ENCODE measurements at regions not wholly inside any gene's neighbourhood (a gene's known extent, or its start where the extent isn't known, plus 50 kb on each side); places are given as distances from the start of the nearest gene placed in this dataset.

DNA sequence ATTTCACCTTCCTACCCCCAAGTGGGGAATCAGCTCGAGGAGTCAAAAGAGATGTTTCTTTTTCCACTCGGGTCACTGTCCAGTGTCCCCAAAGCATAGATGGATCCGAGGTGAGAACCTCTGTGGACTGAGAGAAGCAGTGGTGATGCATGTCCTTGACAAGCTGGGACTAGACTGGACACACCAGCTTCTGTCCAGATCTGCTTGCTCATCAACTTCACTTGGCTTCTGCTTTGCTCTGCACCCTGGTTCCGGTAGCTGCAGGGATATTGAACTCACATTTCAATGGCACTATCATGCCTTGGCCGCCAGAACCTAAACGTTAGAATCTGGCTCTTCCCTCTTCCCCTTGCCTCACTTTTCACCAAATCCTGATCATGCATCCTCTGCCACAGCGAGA, 50.3 kb upstream of the CXCL12 start:
- no peak for DNase-seq (ENCODE audit: low spot score)

DNA sequence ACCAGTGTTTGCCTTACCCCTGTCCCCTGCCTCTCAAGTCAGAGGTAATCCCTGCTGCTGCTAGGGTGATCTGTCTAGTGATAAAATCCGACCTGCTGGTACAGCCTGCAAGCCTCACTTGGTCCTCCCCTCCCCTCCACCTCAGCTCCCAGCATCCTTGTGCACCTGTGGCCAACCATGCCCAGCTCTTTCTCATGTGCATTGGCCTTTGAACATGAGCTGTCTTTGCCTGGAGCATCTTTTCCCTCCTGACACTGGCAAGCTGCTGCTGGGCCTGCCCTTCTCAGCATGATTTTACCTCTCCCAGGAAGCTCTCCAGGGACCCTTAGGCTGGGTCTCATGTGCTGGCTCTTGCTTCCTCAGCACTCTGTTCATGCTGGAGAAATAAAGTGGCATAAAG, 51.3 kb upstream of the CXCL12 start:
- DNase-seq (ENCODE audit: low spot score): no peak

DNA sequence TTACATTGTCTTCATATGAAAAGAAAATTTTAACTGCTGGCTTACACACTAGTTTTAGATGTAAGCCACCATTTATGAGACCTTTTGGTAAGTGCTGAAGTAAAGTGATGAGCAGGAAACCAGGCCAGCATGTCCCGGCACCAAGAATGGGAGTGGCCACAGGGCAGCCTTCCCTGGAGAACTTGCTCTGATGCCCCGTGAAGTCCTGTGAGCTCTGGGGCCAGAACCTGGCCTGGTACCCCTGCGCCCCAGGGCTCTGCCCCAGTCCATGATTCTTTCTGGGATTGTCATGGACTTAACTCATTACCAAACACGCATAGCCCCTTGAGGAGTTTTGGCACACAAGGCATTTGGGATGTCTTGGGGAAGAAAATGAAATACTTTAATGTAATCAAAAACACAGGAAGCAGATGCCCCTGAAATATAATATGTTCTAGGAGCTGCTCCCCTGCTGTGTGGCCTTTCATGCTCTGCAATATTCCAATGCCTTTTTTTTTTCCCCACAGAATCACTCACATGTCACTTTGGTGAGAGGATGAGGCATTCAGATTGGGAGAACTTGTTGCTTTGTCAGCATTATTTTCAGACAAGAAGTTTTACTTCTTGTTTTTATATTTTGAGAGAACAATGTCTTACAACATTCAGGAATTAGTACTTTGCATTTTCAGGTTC, 53.1 kb upstream of the CXCL12 start:
- no peak for DNase-seq (ENCODE audit: low spot score)

DNA sequence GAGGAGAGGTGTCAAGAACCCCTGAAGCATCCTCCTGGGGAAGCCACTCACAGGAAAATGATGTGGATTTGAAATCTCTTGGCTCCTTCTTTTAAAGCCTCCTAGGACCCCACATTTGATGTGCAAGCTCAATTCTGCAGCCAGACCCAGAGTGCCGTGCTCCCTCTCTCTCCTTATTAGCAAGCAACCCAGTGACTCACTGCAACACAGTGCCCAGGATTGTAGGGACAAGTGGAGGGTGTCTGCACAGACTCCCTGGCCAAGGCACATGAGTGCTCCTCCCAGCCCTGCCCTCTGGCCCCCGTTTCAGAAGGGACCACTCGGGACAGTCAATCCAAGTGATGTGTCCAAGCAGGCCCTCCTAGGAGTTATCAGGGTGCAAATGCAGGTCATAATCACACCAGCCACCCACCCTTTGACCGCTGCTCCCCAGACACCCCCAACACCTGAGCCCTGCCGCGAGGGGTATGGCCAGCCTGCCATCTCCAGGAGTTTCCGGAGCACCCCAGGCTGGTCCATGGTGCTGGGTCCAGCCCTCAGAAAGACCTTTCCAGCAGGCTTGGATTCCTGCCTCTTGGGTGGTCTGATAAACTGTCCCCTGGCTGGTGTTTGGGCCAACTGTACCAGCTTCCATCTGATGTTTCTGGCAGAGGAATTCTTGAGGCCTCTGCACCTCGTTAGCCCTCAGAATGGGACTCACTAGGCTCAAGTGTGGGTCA, 54.5 kb upstream of the CXCL12 start:
- DNase-seq (ENCODE audit: low spot score): no peak

DNA sequence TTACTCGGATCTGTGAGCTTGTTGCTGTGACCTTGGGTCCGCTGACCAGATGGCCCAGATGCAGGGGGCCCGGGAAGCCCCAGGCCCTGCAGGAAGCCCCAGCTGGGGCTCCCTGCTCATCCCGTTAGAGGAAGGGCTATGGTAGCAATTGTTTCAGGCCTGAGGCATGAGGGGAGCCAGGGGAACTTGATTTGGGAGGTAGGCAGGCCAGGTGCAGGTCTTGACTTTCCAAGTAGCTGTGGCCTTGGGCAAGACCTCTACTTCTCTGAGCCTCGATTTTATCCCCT, 55.0 kb upstream of the CXCL12 start:
- no peak for DNase-seq (ENCODE audit: low spot score)

DNA sequence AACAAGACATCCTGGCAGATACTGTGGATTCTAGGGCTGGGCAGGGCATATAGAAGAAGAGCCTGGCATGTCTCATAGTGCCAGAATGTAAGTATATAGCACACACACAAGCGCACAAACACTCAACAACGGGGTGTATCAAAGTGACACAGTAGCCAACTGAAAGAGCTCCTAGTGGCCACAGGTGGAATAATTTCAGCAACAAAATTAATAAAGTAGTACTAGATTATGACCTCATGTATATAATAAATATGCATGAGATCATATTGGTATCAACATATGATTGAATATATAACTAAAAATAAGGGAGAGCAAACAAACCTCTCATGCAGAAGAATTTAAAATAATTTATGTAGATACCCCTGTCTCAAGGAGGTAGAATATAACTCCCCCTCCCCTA, 72.4 kb upstream of the CXCL12 start:
- no peak for DNase-seq (ENCODE audit: low spot score)

DNA sequence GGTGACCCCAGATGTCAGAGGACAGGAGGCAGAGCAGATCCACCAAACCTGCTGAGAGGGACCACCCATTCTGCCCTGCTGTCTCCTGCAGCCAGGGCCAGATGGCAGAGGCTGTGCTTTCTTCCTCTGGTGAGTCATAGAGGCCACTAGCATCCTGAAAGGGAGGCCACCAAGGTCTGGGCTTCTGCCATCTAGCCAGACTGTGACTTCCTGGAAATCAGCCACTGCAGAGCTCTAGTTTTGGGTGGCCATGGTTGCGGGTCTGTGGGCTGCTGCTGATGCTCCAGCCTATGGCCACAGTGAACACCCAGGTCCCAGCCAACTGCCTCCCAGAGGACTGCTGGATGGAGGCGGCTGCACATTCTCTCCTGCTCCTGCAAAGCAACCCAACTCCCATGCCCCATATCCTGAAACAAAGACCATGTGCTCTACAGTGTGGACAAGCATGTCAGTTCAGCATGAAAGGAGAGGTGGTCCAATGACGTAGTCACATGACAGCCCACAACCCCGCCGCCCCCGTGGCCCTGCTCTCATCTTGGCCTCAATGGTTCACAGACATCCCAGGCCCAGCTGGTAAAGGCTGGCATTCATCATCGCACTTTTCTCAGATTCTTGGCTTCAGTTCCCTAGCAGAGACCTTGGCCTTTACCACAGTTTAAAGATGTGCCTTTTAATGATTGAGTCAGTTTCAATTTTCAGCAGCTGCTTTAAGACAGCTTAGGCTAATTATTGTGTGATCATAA, 73.9 kb upstream of the CXCL12 start:
- DNase-seq (ENCODE audit: low spot score): no peak

DNA sequence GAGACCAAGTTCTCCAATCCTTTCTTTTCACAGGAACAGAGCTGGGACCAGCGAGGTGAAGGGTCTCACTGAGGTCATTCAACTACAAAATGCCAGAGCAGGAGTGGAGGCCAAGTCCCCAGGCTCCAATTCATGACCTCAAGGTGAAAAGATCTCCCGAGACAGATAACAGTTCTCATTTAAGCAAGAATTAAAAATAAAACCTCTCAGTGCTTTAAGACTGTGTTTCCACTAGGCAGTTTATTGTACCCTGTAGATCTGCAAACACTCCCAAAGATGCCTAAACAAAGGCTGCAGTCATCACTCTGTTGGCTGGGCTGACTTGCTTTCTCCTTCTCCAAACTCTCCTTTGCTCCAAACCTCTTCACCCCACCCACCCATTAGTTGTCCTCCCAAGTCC, 74.8 kb upstream of the CXCL12 start:
- DNase-seq (ENCODE audit: low spot score): no peak

DNA sequence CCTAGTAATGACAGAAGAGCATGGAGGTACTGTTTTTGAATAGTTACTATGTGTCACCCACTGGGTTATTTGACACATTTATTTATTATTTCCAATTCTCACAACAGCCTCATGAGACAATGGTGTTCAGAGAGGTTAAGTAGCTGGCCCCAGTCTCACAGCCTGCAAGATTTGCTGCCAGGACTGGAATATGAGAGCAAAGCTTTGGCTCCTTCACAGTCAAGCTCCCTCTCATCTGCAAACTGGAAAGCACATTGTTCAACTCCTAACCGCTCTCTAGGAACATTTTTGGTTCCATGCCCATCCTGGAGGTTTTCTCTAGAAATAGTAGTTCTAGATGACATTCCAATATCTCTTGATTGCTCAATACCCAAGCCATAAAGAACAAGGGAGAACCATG, 75.5 kb upstream of the CXCL12 start:
- no peak for DNase-seq (ENCODE audit: low spot score)

DNA sequence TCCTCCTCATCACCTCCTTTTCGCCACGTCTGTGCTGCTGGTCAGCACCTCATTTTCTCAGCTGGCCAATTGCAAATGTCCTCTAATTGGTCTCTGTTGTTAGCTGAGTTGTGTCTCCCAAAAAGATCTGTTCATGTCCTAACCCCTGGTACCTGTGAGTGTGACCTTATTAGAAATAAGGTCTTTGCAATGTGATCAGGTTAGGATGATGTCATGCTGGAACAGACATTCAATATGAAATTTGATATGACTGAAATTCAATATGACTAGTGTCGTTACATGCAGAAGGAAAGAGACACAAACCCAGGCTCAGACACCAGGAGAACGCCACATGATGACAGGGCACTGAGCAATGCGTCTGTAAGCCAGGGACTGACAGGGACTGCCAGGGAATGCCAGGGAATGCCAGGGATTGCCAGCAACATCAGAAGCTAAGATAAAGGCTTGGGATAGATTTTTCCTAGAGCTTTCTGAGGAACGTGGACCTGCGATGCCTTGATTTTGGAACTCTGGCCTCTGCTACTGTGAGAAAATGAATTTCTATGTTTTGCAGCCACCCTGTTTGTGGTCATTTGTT, 77.5 kb upstream of the CXCL12 start:
- DNase-seq (ENCODE audit: low spot score): no peak

DNA sequence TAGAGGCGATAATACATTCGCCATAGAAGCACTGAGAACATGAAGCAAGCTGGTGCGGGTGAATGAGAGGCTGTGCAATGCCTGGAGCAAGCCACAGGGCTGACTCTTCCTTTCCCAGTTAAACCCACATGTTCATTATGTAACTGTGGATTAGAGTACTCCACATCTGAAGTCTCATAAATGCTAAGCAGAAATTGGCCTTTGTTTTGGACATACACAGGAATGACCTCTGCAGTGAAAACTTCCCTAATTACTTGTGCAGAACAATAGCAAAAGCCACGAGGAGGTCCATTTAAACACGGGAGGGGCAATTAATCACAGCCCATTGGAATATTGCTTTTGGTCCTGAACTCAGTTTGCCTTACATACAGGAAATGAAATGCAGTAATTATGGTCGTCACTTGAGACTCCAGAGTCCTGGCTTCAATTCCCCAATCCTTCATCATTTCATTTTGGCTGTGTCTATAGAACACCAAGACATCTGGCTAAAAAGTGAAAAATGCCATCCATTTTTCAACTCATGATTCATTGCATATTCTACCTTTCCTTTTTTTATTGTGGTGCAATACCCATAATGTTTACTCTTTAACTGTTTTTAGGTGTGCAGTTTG, 78.7 kb upstream of the CXCL12 start:
- DNase-seq (ENCODE audit: low spot score): no peak

DNA sequence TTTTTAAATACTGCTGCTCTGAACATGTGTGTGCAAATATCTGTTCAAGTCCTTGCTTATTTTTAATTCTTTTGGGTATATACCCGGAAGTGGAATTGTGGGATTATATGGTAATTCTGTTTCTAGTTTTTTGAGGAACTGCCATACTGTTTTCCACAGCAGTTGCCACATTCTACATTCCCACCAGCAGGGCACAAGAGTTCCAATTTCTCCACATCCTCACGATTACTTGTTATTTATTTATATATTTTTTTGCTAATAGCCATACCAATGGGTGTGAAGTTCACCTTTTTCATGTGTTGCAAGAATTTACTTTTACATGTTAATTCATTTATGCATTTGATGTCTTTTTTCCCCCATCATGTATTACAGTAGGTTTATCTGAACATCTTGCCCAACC, 79.6 kb upstream of the CXCL12 start:
- no peak for DNase-seq (ENCODE audit: low spot score)

DNA sequence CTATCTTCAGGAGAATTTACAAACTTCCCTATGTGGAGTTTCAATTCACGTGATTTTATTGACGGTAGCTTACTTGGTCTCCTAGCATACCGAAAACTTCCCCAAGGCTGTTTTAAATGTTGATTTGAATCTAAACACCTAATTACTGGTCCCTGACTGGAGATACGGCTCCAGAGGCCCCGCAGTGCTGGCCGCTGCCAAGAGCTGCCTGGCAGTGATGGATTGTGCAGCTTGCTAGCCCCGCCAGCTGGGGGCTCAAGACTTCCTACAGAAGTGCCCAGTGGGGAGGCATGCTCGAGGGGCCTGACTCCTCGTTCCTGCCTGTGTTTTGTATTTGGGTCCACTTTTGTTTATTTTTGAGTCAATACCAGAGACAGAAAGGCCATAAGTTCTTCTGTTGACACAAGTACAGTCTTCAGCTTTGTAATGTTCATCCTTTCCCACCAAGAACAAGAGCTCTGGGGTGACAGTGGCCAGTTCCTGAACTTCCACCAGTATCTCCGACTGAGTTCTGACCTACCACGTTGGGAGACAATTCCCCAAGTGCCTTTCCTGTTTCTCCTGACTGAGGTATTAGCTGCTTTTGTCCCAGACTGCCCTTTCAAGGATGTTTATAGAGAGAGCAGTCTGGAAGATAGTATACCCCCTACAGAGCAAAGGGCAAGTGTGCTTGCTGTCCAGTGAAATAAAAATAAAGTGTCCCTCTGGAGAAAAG, 80.7 kb upstream of the CXCL12 start:
- DNase-seq (ENCODE audit: low spot score): no peak

DNA sequence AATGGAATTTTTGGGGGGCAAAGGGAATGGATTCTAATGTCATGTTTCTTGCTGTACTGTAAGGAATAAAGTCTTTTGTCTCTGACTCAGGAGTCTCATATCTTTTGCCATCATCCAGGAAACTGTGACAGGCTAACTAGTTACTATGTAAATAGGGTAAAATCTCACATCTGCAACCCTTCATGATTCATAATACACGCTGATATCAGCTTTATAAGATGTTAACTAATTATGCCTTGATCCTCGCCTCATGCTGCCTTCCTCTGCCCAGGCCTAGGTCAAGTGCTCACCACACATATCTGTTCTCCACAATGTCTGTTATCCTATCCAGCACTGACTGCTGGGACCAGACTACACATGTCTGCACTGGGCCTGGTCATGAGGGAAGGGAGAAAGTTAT, 81.3 kb upstream of the CXCL12 start:
- no peak for DNase-seq (ENCODE audit: low spot score)

DNA sequence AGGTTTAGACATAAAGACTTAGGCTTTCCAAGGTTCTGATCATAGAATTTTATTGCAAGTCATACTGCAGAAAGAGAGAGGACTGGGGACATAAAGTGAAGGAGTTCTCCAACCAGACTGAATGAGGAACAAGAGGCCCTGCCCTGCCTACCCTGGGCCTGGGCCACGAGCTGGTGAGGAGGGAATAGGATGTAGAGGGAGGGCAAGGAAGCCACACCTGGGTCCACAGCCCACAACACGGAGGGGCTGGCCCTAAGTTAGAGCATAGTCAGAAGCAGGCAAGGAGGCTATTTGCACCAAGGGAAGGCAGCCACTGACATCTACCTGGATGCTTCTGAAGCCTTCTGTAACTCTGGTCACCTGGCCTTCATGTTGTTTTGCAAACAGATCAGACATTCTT, 82.2 kb upstream of the CXCL12 start:
- no peak for DNase-seq (ENCODE audit: low spot score)

DNA sequence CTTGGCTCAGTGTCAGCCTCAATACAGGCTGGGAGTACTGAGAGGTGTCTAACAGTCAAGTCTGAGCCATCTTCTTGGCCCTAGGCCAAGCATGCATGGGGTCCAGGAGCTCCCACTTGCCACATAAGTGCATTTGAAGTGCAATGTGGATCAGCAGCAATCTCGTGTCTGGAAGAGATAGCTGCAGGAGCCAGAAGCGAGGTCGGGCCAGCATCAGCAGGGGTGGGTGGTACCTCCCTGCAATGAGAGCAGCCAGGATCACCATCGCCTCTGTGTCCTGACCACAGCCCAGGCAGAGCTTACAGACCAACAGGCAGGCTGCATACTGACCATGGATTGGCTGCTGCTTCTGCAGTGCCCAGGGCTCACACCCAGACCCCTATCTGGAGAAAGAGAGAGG, 83.0 kb upstream of the CXCL12 start:
- no peak for DNase-seq (ENCODE audit: low spot score)

DNA sequence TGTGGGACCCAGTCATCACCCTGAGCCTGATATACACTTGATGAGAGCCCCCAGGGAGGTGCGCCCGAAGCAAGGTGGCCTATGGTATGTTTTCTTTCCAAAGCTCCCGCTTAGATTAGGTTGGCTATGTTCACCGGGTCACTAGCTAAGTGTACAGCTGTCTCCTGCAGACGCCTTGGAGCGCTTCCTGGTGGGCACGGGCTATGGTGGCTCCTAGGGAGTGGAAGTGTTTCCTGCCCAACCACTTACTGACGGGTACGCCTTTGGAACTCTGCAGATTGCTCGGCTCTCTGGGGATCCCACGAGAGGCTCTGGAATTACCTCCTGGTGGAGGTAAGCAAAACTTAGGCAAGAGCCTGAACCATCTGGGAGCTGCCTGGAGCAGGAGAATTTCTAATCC, 83.6 kb upstream of the CXCL12 start:
- DNase-seq (ENCODE audit: low spot score): no peak

DNA sequence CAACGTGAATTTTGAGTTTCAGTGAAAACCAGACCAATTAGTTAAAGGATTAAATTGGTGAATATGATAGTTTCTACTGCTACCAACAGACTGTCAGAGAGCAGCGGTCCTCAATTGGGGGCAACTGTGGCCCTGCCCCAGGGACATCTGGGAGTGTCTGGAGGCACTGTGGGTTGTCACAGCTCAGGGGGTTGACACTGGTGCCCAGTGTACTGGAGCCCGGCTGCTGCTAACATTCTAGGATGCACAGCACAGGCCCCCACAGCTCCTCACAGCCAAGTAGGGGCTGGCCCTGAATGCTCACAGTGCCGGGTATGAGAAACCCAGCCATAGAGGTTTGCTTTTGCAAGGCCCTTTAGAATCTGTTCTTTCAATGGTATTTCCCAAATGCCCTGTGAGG, 84.1 kb upstream of the CXCL12 start:
- DNase-seq (ENCODE audit: low spot score): no peak

DNA sequence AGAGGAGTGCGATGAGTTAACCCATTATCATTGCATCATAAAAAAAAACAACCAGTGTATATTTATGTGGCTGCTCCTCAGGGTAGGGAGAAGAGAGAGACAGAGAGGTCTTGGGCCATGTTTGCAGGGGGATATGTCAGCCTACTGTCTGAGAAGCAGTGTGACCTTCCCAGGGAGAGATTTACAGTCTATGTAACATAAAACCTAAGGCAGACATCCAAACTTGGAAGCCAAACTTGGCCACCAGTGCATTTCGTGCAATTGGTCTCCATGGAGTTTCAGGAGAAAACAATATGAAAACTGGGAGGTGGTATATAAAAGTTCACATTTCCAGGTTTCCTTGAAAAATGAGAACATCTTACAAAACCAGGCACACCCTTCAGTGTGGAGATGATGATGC, 85.9 kb upstream of the CXCL12 start:
- DNase-seq (ENCODE audit: low spot score): no peak

DNA sequence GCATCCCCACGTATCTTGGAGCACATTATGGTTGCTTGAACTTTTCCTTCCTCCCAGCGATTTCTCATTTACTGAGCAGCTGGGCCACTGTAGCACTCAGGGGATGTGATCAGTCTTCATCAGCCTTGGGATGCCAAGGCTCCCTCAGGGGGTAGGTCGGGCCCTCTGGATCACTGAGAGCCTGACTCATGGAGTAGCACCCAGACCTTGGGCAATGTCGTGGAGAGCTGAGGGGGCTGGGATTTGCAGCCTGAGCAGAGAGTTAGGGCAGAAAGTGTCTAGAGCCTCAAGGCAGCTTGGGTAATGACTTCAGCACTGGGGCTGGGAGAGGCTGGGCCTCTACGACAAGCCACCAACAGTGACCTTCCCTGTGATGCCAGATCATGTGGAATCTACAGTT, 86.5 kb upstream of the CXCL12 start:
- no peak for DNase-seq (ENCODE audit: low spot score)

DNA sequence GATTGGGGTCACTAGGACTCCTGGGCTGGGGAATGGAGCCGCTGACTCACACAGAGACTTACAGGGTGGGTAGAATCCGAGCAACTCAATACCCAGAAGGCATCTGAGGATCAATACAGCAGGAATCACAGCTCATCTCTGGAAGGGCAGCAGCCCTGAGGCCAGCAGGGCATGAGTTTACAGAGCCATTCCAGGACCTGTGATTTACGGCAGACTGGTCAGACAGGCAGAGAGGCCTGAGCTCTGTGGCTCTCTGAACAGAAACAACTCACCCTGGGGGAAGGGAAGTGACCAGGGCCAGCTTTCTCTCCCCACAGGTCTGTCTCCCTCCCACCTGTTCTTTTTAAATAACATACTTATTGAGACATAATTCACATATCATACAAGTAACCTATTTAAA, 88.2 kb upstream of the CXCL12 start:
- DNase-seq (ENCODE audit: low spot score): no peak

DNA sequence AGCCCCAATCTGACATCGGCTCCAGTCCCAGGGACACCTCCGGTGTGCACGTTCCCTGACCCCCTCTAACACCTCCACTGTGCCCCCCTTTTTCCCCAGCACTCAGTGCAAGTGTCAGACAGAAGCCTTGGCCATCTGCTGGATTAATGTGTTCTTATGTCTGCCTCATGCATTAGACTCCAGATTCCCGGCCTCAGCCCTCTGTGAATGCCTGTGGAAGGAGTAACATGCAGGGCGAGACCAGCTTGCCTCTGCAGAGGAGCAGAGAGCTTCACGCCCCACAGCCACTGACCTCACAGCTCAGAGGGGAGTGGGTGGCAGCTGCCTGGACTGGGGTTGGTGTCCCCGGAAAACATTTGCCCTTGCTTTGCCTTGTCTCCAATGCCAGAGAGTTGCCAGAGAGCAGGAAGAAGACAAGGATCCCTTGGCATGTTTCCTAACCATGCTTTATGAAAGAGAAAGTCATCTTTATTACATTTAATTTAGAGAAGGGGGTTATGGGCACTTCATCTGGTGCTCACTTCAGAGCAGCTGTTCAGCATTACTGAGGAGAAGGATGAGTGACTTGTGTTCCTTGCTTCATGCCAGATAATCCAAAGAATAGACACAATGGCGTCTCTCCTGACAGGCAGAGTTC, 91.6 kb upstream of the CXCL12 start:
- DNase-seq (ENCODE audit: low spot score): no peak
